Fibroblast of lung (primary cell): ENCODE measurements at regions not wholly inside any gene's neighbourhood (a gene's known extent, or its start where the extent isn't known, plus 50 kb on each side); places are given as distances from the start of the nearest gene placed in this dataset.

Source experiments
- EZH2 ChIP-seq: IDR thresholded peaks from 2 replicates; pipeline ENCODE4 v1.5.1; 2012; ENCODE audit warnings: low read length, control low read depth, mild to moderate bottlenecking; ENCODE audit errors: missing control alignments
- TF ChIP-seq, protein P1 (sequence below), 2 donors: IDR thresholded peaks in 1 of 2; conservative IDR thresholded peaks in 1 of 2; 1 replicate in 1 of 2; 2 replicates in 1 of 2; pipeline ENCODE4 v1.5.1; 2011 to 2012; ENCODE audit warnings: low read length in 2 of 2, control low read depth in 1 of 2, inconsistent platforms in 1 of 2, low read depth in 1 of 2, mild to moderate bottlenecking in 1 of 2

DNA sequence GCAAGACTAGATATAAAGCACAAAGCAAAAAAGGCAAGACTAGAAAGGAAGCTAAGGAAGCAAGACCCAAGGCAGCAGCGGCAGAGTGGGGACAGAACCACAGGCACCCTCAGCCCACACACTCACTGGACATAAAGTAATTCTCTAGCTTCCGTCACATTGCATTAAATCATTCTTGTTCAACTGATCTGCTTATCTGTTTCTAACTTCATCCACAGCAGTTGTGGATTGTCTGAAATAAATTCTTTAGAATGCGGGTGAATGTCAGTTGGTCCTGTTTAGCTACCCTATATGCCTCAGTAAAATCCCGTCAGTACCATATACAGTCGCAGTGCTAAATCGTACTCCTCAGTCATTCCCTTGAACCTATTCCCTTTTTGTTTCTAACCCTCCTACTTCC is 183.2 kb upstream of the SLC39A10 start:
- TF ChIP-seq, protein P1, sequence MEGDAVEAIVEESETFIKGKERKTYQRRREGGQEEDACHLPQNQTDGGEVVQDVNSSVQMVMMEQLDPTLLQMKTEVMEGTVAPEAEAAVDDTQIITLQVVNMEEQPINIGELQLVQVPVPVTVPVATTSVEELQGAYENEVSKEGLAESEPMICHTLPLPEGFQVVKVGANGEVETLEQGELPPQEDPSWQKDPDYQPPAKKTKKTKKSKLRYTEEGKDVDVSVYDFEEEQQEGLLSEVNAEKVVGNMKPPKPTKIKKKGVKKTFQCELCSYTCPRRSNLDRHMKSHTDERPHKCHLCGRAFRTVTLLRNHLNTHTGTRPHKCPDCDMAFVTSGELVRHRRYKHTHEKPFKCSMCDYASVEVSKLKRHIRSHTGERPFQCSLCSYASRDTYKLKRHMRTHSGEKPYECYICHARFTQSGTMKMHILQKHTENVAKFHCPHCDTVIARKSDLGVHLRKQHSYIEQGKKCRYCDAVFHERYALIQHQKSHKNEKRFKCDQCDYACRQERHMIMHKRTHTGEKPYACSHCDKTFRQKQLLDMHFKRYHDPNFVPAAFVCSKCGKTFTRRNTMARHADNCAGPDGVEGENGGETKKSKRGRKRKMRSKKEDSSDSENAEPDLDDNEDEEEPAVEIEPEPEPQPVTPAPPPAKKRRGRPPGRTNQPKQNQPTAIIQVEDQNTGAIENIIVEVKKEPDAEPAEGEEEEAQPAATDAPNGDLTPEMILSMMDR (conservative IDR thresholded peaks at IDR 0.05 in 1 of 2, IDR thresholded peaks at IDR 0.05 in 1 of 2; ENCODE audit: low read depth in 1 of 2, low read length in 2 of 2): no peak
- no peak for TF ChIP-seq EZH2
